ENCODE measurements at regions not wholly inside any gene's neighbourhood (a gene's known extent, or its start where the extent isn't known, plus 50 kb on each side); places are given as distances from the start of the nearest gene placed in this dataset.

DNA sequence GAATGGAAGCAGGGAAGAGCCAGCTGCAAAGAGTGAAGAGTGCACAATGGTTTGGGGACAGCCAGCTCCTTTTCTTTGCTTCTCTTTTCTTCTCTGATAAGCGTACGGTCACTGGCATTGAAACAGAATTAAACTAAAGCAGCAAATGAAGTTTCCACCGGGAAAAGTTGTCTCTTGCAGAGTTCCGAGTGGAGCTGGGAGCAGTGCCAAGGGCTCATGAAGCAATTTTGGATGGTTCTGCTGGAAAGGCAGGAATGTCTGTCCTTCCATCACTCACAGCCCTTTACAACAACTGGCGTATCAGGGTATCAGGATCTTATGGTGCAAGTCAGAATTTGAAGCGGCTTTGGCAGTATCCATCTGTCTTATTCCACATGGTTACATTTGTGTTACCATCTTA, 1042.9 kb downstream of the NTRK3 start:
- TF ChIP-seq, protein P1, sequence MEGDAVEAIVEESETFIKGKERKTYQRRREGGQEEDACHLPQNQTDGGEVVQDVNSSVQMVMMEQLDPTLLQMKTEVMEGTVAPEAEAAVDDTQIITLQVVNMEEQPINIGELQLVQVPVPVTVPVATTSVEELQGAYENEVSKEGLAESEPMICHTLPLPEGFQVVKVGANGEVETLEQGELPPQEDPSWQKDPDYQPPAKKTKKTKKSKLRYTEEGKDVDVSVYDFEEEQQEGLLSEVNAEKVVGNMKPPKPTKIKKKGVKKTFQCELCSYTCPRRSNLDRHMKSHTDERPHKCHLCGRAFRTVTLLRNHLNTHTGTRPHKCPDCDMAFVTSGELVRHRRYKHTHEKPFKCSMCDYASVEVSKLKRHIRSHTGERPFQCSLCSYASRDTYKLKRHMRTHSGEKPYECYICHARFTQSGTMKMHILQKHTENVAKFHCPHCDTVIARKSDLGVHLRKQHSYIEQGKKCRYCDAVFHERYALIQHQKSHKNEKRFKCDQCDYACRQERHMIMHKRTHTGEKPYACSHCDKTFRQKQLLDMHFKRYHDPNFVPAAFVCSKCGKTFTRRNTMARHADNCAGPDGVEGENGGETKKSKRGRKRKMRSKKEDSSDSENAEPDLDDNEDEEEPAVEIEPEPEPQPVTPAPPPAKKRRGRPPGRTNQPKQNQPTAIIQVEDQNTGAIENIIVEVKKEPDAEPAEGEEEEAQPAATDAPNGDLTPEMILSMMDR (IDR thresholded peaks at IDR 0.05; ENCODE audit: unreplicated experiment), result no peak
- no TSS peak for BruUV-seq (replicated peaks)
- intact Hi-C loops (cut with micrococcal nuclease), result no loop called here
- no peak overlapping the region for H3K4me3 Mint-ChIP-seq (ENCODE audit: unreplicated experiment)
- no peak for DNase-seq (ENCODE audit: unreplicated experiment)
- no peaks in the 10 kb centered on the region for H3K9me3 Mint-ChIP-seq (ENCODE audit: unreplicated experiment)
- ChIA-PET POLR2A (interaction anchor here (0.6 kb wide), 1 partner anchor 290 kb away, joined by 3 read pairs; no protein-coding TSS in a partner anchor), CTCF (no interaction called here)
- H3K27ac Mint-ChIP-seq (ENCODE audit: low read depth, unreplicated experiment), result no peak overlapping the region
- H3K27me3 Mint-ChIP-seq (ENCODE audit: insufficient read depth, unreplicated experiment), result no peaks in the 10 kb centered on the region
- peaks cover 14% of the 10 kb centered on the region for H3K4me1 Mint-ChIP-seq (ENCODE audit: insufficient read depth, unreplicated experiment)
- no peaks in the 10 kb centered on the region for H3K36me3 Mint-ChIP-seq (ENCODE audit: insufficient read depth, unreplicated experiment)

DNA sequence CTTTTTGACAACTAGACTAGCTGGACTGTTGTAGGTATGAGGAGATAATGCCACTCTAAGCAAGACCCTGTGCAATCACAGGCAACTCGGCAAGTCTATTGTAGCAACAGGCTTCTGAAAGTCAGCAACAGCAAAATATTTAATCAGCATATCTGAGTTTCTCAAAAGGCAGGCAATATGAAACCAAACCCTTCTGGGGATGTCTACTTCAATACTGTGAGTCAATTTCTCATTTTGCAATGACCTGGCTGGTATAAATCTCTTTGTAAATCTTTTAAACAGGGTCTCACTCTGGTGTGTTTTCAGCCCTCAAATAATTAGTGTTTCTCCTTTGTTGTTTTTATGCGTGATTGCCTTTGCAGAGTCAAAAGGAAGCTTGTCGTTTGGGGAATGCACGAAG, 1044.5 kb downstream of the NTRK3 start:
- Mint-ChIP-seq H3K4me3 (ENCODE audit: unreplicated experiment) (no peak overlapping the region), H3K36me3 (ENCODE audit: insufficient read depth, unreplicated experiment) (no peaks in the 10 kb centered on the region), H3K9me3 (ENCODE audit: unreplicated experiment) (no peaks in the 10 kb centered on the region), H3K4me1 (ENCODE audit: insufficient read depth, unreplicated experiment) (peaks cover 14% of the 10 kb centered on the region), H3K27ac (ENCODE audit: low read depth, unreplicated experiment) (no peak overlapping the region), H3K27me3 (ENCODE audit: insufficient read depth, unreplicated experiment) (no peaks in the 10 kb centered on the region)
- TF ChIP-seq, protein P1 (IDR thresholded peaks at IDR 0.05; ENCODE audit: unreplicated experiment), result no peak
- intact Hi-C loops (cut with micrococcal nuclease), result no loop called here
- ChIA-PET CTCF (interaction anchor here (0.6 kb wide), 1 partner anchor 914 kb away, joined by 4 read pairs; no protein-coding TSS in a partner anchor), POLR2A (interaction anchor here (0.6 kb wide), 1 partner anchor 55 kb away, joined by 5 read pairs; no protein-coding TSS in a partner anchor)
- BruUV-seq (replicated peaks), result no TSS peak
- no peak for DNase-seq (ENCODE audit: unreplicated experiment)

DNA sequence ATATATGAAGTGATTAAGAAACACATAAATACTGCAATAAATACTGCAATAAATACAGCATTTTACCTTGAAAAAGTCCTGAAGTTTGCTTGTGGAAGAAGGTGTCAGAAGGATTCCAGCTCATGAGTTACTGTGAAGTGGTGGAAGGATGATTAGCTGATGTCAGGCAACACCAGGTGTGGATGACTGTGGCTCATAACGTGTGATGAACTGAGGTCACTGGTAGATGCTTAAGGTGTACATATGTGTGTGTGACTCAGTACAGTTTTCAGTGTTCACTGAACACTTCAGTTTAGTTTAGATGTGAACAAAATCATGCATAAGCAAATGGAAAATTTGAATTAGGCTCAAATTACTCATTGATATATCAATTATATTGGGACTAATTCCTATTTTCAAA, 1045.0 kb downstream of the NTRK3 start:
- CTCF ChIA-PET, result interaction anchor here (0.6 kb wide), 1 partner anchor 1034 kb away, joined by 3 read pairs; no protein-coding TSS in a partner anchor
- intact Hi-C loops (cut with micrococcal nuclease), result no loop called here
- DNase-seq (ENCODE audit: unreplicated experiment), result no peak

DNA sequence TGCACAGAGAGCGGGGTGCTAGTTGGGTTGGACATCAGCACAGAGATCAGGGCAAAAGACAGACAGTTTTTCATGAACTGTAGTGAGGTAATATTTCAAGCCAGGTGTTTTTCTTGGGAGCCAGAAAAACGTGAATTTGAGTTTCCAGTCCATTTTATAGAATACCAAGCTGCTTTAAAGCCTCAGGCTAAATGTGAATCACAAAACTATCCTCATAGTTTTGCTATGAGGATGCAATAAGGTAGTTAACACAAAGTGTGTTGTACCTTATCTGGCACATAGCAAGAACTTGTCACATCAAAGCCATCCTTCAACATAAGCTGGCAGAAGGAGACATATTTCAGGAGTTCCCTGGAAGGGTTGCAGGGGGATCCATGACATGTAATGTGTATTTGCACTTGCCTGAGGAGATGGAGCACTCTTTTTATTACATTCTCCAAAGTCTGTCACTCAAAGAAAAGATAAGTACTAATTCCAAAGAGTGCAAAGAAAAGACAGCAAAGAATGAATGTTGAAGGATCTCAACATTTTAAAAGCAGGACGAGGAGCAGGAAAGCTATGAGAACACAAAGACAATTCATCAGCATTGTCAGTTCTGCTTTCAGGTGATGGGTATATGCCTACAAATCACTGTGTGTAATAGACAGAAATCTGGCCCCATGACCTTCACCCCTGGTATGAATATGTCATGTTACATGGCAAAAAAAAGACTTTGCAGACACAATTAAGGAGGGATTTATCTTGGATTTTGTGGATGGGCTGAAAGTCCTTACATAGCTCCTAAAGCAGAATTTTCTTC, 1046.4 kb downstream of the NTRK3 start:
- no TSS peak for BruUV-seq (replicated peaks)
- POLR2A ChIA-PET, result interaction anchor here (0.6 to 1.0 kb wide), 3 partner anchors 8 to 282 kb away, joined by 3 read pairs; no protein-coding TSS in a partner anchor
- H3K9me3 Mint-ChIP-seq (ENCODE audit: unreplicated experiment), result no peaks in the 10 kb centered on the region

More for the DNA sequence above, 1045.0 kb downstream of the NTRK3 start:
- POLR2A ChIA-PET, result interaction anchor here (0.6 kb wide), 1 partner anchor 55 kb away, joined by 5 read pairs; no protein-coding TSS in a partner anchor
- Mint-ChIP-seq H3K4me1 (ENCODE audit: insufficient read depth, unreplicated experiment) (peaks cover 14% of the 10 kb centered on the region), H3K9me3 (ENCODE audit: unreplicated experiment) (no peaks in the 10 kb centered on the region), H3K27me3 (ENCODE audit: insufficient read depth, unreplicated experiment) (no peaks in the 10 kb centered on the region), H3K4me3 (ENCODE audit: unreplicated experiment) (no peak overlapping the region), H3K36me3 (ENCODE audit: insufficient read depth, unreplicated experiment) (no peaks in the 10 kb centered on the region), H3K27ac (ENCODE audit: low read depth, unreplicated experiment) (no peak overlapping the region)
- BruUV-seq (replicated peaks), result no TSS peak
- TF ChIP-seq, protein P1 (IDR thresholded peaks at IDR 0.05; ENCODE audit: unreplicated experiment), result no peak

More for the DNA sequence above, 1046.4 kb downstream of the NTRK3 start:
- Mint-ChIP-seq H3K4me3 (ENCODE audit: unreplicated experiment) (no peak overlapping the region), H3K27me3 (ENCODE audit: insufficient read depth, unreplicated experiment) (no peaks in the 10 kb centered on the region), H3K36me3 (ENCODE audit: insufficient read depth, unreplicated experiment) (no peaks in the 10 kb centered on the region), H3K27ac (ENCODE audit: low read depth, unreplicated experiment) (no peak overlapping the region), H3K4me1 (ENCODE audit: insufficient read depth, unreplicated experiment) (peaks cover 14% of the 10 kb centered on the region)
- TF ChIP-seq, protein P1 (IDR thresholded peaks at IDR 0.05; ENCODE audit: unreplicated experiment), result no peak
- no peak for DNase-seq (ENCODE audit: unreplicated experiment)
- intact Hi-C loops (cut with micrococcal nuclease), result loop anchor here (5.0 kb wide), 1 partner anchor 57 kb away; no protein-coding TSS in a partner anchor
- CTCF ChIA-PET, result no interaction called here

Data from MCF 10A (cell line).